K562 (cell line): ENCODE measurements at regions not wholly inside any gene's neighbourhood (a gene's known extent, or its start where the extent isn't known, plus 50 kb on each side); places are given as distances from the start of the nearest gene placed in this dataset.

Source experiments
- ATF7 ChIP-seq: fragments of 450-650 bp; IDR thresholded peaks from 2 replicates; pipeline ENCODE4 v1.7.1; 2014; ENCODE audit warnings: mild to moderate bottlenecking, moderate library complexity
- CEBPB ChIP-seq: fragments of 450-650 bp; IDR thresholded peaks from 2 replicates; pipeline ENCODE4 v1.6.1; 2016; ENCODE audit warnings: missing genetic modification characterization, missing compliant biosample characterization
- CTCF ChIP-seq, 3 experiments: IDR thresholded peaks in 2 of 3; conservative IDR thresholded peaks in 1 of 3; 2 replicates each; pipeline ENCODE4 v1.5.1; 2011 to 2012; ENCODE audit warnings: low read length in 3 of 3, mild to moderate bottlenecking in 3 of 3, control low read depth in 2 of 3, improper control_type of control experiment in 1 of 3, inconsistent platforms in 1 of 3, low read depth in 1 of 3, mixed read lengths in 1 of 3, moderate library complexity in 1 of 3; ENCODE audit not compliant: insufficient read depth in 2 of 3
- DDX20 ChIP-seq: fragments of 450-650 bp; IDR thresholded peaks from 2 replicates; pipeline ENCODE4 v1.6.1; 2016; ENCODE audit warnings: missing genetic modification characterization, low read depth, mild to moderate bottlenecking, missing compliant biosample characterization, moderate library complexity
- FOXA1 ChIP-seq: fragments of 450-650 bp; IDR thresholded peaks from 2 replicates; pipeline ENCODE4 v1.6.1; 2016; ENCODE audit warnings: mild to moderate bottlenecking, borderline replicate concordance
- FOXJ3 ChIP-seq: sonication (generic); formaldehyde crosslinking; IDR thresholded peaks from 2 replicates; pipeline ENCODE4 v1.4.0; 2020; ENCODE audit warnings: mild to moderate bottlenecking, missing genetic modification reagents
- HCFC1 ChIP-seq: IDR thresholded peaks from 2 replicates; pipeline ENCODE4 v1.6.1; 2012; ENCODE audit warnings: low read depth, low read length, improper control_type of control experiment
- POLR2A ChIP-seq: fragments of 450-650 bp; conservative IDR thresholded peaks from 2 replicates; pipeline ENCODE4 v1.6.1; 2016
- SIRT6 ChIP-seq: IDR thresholded peaks from one replicate; pipeline ENCODE4 v1.6.1; 2012; ENCODE audit warnings: low read depth, mild to moderate bottlenecking, control low read depth, inconsistent platforms, low read length, moderate library complexity
- SIX5 ChIP-seq, 2 experiments: IDR thresholded peaks; 2 replicates each; pipeline ENCODE4 v1.6.1; 2011; ENCODE audit warnings: low read length in 2 of 2, borderline replicate concordance in 1 of 2, low read depth in 1 of 2, mild to moderate bottlenecking in 1 of 2, moderate library complexity in 1 of 2; ENCODE audit not compliant: insufficient read depth in 1 of 2
- SMARCB1 ChIP-seq: IDR thresholded peaks from 2 replicates; pipeline ENCODE4 v1.6.1; 2011; ENCODE audit warnings: improper control_type of control experiment, low read depth; ENCODE audit not compliant: insufficient read length
- THAP12 ChIP-seq: fragments of 250-450 bp; sonication (Bioruptor Pico); IDR thresholded peaks from 2 replicates; pipeline ENCODE4 v1.9.0; 2021; ENCODE audit warnings: mild to moderate bottlenecking, inconsistent platforms

GRCh38 chr7:131026297-131027000 lies 292.4 kb upstream of the KLF14 start:
- no peak for TF ChIP-seq SMARCB1
- no peak for TF ChIP-seq FOXA1
- TF ChIP-seq ATF7 = no peak
- TF ChIP-seq CTCF (IDR thresholded peaks at IDR 0.05 in 2 of 3, conservative IDR thresholded peaks at IDR 0.05 in 1 of 3; ENCODE audit: insufficient read depth in 2 of 3, low read depth in 1 of 3, low read length in 3 of 3) = no peak
- TF ChIP-seq FOXJ3 (CRISPR knock-in tag) = no peak
- TF ChIP-seq THAP12 (CRISPR knock-in tag) = no peak
- no peak for TF ChIP-seq POLR2A
- TF ChIP-seq CEBPB = no peak
- no peak for TF ChIP-seq HCFC1
- no peak for TF ChIP-seq SIX5 (IDR thresholded peaks at IDR 0.05; ENCODE audit: borderline replicate concordance in 1 of 2, insufficient read depth in 1 of 2, low read depth in 1 of 2, low read length in 2 of 2)
- TF ChIP-seq DDX20 (tag) = no peak
- no peak for TF ChIP-seq SIRT6
